ENCODE measurements at regions not wholly inside any gene's neighbourhood (a gene's known extent, or its start where the extent isn't known, plus 50 kb on each side); places are given as distances from the start of the nearest gene placed in this dataset.
A peak's percentile ranks its signal among the peaks of the same experiment; 100 is the strongest.

- no peak for DNase-seq (ENCODE audit: low read depth)
- no peak overlapping the region for H3K4me3 ChIP-seq (ENCODE audit: low read depth, low read length)
- no peak for TF ChIP-seq CTCF (conservative IDR thresholded peaks at IDR 0.05; ENCODE audit: low read depth, low read length)
Measured at GRCh38 chr1:115145226-115145625, 55.9 kb upstream of the TSPAN2 start.

- no peak for DNase-seq (ENCODE audit: low read depth)
- no peak for TF ChIP-seq CTCF (conservative IDR thresholded peaks at IDR 0.05; ENCODE audit: low read depth, low read length)
- no peak overlapping the region for H3K4me3 ChIP-seq (ENCODE audit: low read depth, low read length)
Measured at GRCh38 chr1:115144176-115144575, 54.9 kb upstream of the TSPAN2 start.

GRCh38 chr1:115142616-115143015 is 53.3 kb upstream of the TSPAN2 start:
- peak; percentile 28 for TF ChIP-seq CTCF (conservative IDR thresholded peaks at IDR 0.05; ENCODE audit: low read depth, low read length)
- H3K4me3 ChIP-seq (ENCODE audit: low read depth, low read length), result no peak overlapping the region
- no peak for DNase-seq (ENCODE audit: low read depth)

GRCh38 chr1:115141145-115141454 is 51.8 kb upstream of the TSPAN2 start:
- no peak for DNase-seq (ENCODE audit: low read depth)
- TF ChIP-seq CTCF (conservative IDR thresholded peaks at IDR 0.05; ENCODE audit: low read depth, low read length), result no peak
- no peak overlapping the region for H3K4me3 ChIP-seq (ENCODE audit: low read depth, low read length)

GRCh38 chr1:115140442-115141144 is 51.3 kb upstream of the TSPAN2 start:
- H3K4me3 ChIP-seq (ENCODE audit: low read depth, low read length), result no peak overlapping the region
- DNase-seq (ENCODE audit: low read depth), result no peak
- TF ChIP-seq CTCF (conservative IDR thresholded peaks at IDR 0.05; ENCODE audit: low read depth, low read length), result no peak

- no peak for DNase-seq (ENCODE audit: low read depth)
- TF ChIP-seq CTCF (conservative IDR thresholded peaks at IDR 0.05; ENCODE audit: low read depth, low read length), result no peak
- H3K4me3 ChIP-seq (ENCODE audit: low read depth, low read length), result no peak overlapping the region
Measured at GRCh38 chr1:115139381-115139780, 50.1 kb upstream of the TSPAN2 start.

Measured in epithelial cell of proximal tubule (primary cell).